ENCODE measurements at regions not wholly inside any gene's neighbourhood (a gene's known extent, or its start where the extent isn't known, plus 50 kb on each side); places are given as distances from the start of the nearest gene placed in this dataset.
A peak's percentile ranks its signal among the peaks of the same experiment; 100 is the strongest.

DNA sequence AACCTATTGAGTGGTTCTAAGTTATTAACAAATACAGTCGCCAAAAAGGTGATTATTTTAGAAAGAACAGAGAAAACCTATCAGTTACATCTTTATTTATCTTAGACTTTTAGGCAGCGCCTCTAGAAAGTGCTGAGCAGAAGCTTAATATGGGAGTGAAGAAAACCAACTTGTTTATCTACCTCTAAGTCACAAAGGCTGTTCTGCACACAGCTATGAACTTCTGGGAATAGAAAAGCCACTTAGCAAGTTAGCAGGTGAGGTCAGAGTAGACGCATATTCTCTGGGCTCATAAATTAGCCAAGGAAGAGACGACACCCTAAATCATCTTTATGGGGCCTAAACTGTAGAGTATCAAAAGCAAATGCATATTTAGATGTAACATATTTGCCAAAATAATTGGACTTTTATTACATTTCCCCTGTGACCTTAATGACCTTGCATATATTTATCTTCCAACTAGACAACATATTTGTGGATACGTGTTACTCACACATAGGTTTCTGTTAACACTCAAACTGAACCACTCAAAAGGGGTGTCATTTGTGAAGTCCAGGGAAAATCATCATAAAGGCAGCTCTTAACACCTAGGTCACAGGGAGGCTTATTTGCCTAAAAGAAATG is 267.1 kb downstream of the ADGB start:
- DNase-seq: no peak

DNA sequence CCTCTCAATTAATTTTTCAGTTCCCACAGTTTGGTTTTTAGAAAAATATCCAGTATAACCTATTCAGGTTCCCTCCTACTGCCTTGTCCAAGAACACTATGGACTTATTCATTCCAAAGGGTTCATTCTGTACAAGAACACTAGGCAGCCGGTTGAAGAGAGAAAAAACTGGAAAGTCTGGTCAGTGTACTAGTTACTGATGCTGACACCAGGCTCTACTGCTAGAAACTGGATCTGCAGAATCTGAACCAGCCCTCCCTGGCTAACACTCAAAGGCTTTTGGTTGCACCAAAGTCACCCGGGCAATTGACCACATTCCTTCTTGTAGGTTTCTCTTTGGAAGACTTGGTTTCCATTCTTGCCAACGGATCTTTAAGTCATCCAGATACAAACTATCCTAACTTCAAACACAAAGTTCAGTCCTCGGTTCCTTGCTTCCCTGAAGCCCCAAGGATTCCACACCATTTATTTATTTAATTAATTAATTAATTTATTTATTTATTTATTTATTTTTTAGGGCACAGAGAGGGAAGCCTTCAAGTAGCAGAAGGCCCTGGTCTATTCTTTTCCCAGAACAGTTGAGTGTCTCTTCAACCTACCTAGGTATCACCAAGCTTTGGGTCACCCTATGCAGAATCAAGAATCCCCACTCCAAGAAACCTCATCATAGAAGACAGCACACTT is 268.1 kb downstream of the ADGB start:
- no peak for DNase-seq

GRCh38 chr6:146868671-146869209 is 270.0 kb downstream of the ADGB start:
- no peak for DNase-seq

DNA sequence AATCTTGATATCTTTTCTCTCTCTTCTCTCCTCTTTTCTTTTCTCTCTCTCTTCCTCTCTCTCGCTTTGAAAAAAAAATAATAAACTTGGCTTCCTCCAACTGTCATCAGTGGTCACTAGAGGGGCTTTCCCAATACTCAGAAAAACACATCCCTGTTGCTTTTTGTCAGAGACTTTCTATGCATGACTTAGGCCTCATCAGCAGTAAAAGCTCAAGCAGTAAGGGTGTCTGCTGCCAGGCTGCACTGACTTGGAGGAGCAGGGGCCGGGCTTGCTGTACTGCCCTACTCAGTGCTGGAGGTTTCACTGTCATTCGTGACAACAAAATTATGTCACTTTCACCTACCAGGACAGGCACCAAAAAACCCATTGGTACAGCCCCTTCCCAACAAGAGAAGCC is 272.0 kb downstream of the ADGB start:
- no peak for DNase-seq

DNA sequence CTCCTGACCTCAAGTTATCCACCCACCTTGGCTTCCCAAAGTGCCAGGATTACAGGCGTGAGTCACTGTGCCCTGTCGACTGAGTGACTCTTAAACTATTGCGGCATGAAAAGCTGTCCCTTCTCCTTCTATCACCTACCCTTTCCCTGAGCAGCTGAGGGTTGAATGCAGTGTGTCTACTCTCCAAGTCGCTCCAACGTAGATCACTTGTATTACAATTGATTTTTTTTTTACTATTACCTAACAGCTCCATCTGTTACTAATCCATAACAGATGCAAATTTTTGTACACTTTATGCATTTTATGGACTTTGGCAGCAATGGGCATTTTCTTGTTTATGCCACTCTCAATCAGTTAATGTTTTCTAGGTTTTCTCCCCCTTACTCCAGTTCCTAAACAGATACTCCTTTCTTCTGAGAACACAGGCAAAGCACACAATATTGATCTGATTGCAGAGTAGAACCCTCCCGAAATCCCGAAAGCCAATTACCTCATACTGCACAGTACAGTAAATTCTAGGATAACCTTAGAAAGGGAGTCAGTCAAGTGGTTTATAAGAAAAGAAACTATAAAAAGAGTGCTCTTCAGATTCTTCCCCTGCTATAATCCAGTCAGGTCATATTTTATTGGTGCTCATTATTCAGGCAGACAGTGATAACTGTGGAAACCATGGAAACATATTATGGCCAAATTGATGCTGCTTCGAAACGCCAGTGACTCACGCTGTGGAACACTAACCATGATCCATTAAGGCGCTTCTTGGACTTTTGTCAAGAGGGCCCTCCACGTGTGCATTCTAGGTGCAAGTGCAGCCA is 273.0 kb downstream of the ADGB start:
- no peak for DNase-seq

DNA sequence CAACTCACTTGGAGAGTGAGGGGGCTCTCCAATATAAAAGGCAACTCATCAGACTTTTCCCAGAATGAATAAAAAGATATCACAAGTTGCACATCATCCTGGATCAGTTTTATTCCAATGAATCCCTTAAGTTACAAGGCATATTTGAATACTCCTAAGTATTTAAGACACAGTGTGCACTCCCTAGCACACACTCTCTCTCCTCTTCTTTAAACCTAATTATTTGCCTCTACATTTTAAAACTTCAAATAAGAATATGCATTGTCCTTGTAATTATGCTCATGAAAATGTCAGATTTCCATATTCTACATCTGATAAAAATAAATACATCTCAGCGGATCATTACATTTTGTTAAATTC is 273.6 kb downstream of the ADGB start:
- no peak for DNase-seq

GRCh38 chr6:146874278-146875018 is 275.7 kb downstream of the ADGB start:
- no peak for DNase-seq

DNA sequence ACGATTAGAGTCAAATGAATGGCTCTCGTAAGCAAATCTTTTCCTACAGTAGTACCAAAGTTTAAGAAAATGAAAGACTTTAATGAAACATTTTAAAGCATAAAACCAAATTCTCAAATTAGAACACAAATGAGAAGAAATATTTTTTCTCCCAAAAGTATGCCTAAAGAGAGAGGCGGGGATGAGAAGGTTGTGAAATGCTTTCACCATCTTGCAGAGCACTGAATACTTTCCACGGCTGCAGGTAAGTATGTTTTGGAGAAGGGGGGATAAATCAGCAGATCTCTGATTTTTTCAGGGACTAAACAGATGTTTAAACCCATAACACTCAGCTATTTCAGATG is 277.1 kb downstream of the ADGB start:
- DNase-seq: no peak

GRCh38 chr6:146876271-146877151 is 277.7 kb downstream of the ADGB start:
- DNase-seq: peak; percentile 84

DNA sequence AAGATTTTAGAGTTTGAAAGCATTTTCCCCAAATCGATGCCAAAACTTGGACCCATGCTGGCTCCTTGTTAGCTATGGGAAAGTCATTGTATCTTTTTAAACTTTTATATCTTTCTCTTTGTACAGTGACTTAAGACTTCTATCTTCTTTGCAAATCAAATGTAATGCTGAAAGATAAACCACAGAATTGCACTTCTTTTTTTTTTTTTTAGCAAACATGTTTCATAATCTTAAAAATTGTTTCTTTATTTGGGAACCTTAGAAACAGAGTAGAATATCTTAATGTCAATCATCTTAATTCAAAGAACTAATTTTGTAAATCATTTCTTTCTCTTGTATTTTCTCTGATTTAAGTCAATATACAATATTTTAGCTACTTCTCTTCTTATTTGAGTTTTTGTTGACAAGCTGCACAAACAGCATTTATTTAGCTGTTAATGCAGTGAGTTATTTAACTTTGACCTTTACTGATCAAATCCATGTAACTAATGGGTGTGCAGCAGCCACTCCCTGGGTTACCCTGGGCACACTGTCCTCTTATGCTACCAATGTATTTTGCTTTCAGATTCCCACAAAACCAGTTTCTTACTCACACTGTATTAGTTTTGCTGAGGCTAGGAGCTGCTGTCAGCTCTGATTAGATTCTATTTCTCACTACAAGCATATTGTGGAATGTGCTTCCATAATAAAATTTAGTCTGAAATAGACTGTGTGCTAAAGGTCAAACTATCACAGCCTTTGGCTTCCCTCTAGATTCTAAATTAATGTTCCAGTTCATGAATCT is 279.6 kb downstream of the ADGB start:
- no peak for DNase-seq

- DNase-seq: no peak
These were observed 280.2 kb downstream of the ADGB start for GRCh38 chr6:146878952-146879340.

DNA sequence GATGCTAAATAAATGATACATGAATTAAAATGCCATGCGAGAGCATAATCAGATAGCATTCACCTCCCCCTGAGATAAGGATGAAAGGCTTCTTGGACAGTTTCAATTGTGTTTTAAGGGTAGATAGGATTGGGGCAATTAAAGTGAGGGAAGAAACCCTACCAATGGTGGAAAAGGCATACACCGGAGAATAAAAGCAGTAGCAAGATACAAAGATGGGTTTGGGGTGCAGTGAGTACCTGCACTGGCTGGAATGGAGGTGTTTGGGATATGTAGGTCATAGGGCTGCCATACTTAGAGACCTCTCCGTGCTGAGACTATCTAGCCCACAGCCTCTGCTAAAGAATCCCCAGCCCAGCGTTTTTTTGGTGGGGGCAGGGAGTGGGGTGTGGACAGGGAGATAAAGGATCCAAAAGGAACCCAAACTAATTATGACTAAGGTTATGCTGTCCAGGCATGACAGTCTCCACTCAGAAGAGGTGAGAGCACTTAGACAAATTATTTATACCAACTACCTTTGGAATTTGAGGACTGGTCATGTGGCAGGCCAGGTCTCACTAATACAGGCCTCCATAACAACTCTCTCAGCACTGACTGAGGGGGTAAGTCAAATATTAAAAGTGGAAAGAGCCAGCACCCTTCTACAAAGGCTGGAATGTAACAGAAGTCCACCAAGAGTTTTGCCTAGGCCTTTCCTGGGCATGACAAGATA is 280.8 kb downstream of the ADGB start:
- no peak for DNase-seq

DNA sequence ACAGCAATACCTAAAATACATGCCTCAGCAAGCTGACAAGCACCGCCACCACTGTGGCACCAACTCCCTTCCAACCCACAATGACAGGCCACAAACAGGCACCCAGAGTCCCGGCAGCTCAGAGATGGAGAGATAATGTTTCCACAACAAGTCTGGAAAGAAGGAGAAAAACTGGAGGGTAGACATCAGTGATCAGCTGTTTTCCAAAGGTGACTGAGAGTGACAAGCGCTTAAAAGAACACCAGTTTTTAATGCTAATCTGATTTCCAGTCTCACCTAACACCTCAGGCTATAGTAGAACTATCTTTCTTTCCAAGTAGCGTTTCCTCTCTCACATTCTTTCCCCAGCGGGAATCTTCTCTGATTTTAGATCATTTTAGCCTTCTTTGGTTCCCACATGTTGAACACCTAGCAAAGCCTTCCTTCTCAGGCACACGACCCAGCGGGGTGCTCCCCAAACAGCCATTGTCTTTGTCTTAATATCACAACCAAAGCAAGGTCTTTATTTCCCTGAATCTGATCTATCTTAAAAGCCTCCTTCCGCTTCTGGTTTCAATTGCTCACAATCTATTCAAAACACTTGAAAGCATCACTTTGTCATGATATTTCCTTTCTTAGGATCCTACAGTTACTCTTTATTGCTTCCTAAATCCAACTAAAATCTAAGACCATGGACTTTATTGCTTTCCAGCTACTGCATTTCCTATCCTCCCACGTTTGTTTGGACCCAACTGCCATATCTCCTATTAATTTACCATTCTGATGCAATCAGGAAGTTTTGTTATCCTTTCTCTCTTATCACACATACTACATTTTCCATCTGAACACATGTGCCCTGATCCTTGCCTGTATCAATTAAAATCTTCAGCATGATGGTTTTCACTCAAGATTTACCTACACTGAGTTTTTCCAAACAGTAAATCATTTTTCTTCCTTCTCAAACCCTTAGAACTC is 282.7 kb downstream of the ADGB start:
- DNase-seq: no peak

- DNase-seq: no peak
These were observed 285.1 kb downstream of the ADGB start for GRCh38 chr6:146883640-146884531.

DNA sequence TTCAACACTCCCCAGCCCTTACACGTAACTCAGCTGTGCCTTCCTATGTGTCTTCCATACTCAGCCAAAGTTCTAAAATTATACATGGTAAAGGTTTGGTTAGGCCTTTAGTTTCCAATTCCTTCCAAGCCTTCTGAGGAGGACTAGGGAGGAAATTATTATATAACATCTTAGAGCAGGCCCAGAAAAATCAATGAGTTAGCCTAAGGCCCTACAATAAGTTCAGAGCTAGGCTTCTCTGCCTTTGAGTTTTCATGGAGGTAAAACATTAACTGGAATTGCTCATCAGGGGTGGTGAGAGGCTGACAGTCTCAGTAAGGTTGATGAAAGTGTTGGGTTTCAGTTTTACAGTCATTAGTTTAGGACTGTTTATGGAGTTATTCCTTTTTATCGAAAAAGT is 286.0 kb downstream of the ADGB start:
- DNase-seq: no peak

- DNase-seq: no peak
These were observed 287.1 kb downstream of the ADGB start for GRCh38 chr6:146885708-146886457.

DNA sequence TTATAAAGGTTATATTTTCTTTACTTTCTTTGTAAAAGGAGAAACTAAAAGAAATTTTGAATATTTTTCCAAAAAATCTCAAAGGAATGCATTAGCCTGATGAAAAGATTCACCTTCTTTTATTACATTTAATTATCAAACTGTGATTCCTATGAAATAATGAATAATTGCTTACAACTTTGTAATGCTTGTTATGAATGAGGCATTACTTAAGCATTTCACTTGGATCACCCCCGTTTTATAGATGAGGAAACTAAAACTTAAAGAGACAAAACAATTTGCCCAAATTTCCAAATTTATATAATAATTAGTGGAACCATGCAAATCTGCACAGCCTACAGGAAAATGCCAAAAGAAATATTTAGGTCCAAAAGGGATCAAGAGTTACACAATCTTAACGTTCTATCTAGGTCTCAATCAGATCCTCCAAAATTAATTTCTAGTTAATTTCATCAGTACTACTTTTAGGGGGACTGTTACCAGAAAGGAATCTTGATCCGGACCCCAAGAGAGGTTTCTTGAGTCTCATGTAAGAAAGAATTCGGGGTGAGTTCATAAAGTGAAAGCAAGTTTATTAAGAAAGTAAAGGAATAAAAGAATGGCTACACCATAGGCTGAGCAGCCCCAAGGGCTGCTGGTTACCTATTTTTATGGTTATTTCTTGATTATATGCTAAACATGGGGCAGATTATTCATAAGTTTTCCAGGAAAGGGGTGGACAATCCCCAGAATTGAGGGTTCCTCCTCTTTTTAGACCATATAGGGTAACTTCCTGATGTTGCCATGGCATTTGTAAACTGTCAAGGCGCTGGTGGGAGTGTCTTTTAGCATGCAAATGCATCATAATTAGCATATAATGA is 288.0 kb downstream of the ADGB start:
- DNase-seq: no peak
